ENCODE measurements at regions not wholly inside any gene's neighbourhood (a gene's known extent, or its start where the extent isn't known, plus 50 kb on each side); places are given as distances from the start of the nearest gene placed in this dataset.

DNA sequence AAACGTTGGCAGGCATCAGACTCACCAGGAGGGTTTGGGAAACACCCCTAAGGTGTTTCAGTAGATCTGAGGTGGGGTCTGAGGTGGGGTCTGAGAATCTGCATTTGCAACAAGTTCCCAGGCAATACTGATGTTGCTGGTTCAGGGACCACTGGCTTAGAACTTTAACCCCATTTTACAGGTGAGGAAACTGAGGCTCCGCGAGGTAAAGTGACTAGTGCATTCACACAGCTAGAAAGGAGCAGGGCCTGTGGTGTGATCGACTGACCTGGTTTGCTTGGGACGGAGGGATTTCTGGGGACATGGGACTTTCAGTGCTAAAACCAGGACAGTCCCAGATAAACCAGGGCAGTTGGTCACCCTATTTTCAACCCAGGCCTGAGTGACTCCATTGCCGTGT is 81.4 kb upstream of the ZNF618 start (continued):
- TF ChIP-seq, protein P1, sequence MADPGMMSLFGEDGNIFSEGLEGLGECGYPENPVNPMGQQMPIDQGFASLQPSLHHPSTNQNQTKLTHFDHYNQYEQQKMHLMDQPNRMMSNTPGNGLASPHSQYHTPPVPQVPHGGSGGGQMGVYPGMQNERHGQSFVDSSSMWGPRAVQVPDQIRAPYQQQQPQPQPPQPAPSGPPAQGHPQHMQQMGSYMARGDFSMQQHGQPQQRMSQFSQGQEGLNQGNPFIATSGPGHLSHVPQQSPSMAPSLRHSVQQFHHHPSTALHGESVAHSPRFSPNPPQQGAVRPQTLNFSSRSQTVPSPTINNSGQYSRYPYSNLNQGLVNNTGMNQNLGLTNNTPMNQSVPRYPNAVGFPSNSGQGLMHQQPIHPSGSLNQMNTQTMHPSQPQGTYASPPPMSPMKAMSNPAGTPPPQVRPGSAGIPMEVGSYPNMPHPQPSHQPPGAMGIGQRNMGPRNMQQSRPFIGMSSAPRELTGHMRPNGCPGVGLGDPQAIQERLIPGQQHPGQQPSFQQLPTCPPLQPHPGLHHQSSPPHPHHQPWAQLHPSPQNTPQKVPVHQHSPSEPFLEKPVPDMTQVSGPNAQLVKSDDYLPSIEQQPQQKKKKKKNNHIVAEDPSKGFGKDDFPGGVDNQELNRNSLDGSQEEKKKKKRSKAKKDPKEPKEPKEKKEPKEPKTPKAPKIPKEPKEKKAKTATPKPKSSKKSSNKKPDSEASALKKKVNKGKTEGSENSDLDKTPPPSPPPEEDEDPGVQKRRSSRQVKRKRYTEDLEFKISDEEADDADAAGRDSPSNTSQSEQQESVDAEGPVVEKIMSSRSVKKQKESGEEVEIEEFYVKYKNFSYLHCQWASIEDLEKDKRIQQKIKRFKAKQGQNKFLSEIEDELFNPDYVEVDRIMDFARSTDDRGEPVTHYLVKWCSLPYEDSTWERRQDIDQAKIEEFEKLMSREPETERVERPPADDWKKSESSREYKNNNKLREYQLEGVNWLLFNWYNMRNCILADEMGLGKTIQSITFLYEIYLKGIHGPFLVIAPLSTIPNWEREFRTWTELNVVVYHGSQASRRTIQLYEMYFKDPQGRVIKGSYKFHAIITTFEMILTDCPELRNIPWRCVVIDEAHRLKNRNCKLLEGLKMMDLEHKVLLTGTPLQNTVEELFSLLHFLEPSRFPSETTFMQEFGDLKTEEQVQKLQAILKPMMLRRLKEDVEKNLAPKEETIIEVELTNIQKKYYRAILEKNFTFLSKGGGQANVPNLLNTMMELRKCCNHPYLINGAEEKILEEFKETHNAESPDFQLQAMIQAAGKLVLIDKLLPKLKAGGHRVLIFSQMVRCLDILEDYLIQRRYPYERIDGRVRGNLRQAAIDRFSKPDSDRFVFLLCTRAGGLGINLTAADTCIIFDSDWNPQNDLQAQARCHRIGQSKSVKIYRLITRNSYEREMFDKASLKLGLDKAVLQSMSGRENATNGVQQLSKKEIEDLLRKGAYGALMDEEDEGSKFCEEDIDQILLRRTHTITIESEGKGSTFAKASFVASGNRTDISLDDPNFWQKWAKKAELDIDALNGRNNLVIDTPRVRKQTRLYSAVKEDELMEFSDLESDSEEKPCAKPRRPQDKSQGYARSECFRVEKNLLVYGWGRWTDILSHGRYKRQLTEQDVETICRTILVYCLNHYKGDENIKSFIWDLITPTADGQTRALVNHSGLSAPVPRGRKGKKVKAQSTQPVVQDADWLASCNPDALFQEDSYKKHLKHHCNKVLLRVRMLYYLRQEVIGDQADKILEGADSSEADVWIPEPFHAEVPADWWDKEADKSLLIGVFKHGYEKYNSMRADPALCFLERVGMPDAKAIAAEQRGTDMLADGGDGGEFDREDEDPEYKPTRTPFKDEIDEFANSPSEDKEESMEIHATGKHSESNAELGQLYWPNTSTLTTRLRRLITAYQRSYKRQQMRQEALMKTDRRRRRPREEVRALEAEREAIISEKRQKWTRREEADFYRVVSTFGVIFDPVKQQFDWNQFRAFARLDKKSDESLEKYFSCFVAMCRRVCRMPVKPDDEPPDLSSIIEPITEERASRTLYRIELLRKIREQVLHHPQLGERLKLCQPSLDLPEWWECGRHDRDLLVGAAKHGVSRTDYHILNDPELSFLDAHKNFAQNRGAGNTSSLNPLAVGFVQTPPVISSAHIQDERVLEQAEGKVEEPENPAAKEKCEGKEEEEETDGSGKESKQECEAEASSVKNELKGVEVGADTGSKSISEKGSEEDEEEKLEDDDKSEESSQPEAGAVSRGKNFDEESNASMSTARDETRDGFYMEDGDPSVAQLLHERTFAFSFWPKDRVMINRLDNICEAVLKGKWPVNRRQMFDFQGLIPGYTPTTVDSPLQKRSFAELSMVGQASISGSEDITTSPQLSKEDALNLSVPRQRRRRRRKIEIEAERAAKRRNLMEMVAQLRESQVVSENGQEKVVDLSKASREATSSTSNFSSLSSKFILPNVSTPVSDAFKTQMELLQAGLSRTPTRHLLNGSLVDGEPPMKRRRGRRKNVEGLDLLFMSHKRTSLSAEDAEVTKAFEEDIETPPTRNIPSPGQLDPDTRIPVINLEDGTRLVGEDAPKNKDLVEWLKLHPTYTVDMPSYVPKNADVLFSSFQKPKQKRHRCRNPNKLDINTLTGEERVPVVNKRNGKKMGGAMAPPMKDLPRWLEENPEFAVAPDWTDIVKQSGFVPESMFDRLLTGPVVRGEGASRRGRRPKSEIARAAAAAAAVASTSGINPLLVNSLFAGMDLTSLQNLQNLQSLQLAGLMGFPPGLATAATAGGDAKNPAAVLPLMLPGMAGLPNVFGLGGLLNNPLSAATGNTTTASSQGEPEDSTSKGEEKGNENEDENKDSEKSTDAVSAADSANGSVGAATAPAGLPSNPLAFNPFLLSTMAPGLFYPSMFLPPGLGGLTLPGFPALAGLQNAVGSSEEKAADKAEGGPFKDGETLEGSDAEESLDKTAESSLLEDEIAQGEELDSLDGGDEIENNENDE (IDR thresholded peaks at IDR 0.05; ENCODE audit: insufficient replicate concordance, low read length), result no peak
- no peak for TF ChIP-seq CEBPB (IDR thresholded peaks at IDR 0.05; ENCODE audit: low read depth, low read length)
